GM12878 (cell line): ENCODE measurements at regions not wholly inside any gene's neighbourhood (a gene's known extent, or its start where the extent isn't known, plus 50 kb on each side); places are given as distances from the start of the nearest gene placed in this dataset.

Source experiments
- ATAC-seq: fragments of 200-7000 bp; cut with Tn5 transposase; 3 replicates; pipeline ENCODE4 v1.9.1; 2020; ENCODE audit warnings: mild to moderate bottlenecking, moderate library complexity
- BruUV-seq: library from RNA; stranded (reverse); fragments of 400-500 nt; replicated peaks from 2 replicates; lab custom pipeline; 2021; lab: Mats Ljungman, UMichigan
- CTCF ChIA-PET: fragments of 300-600 bp; sonication (Branson Sonifier 250); formaldehyde crosslinking; extraction: SDS; loops from one replicate; lab custom pipeline; 2021; ENCODE audit warnings: inconsistent platforms; lab: Yijun Ruan, JAX
- POLR2A ChIA-PET: fragments of 350-600 bp; formaldehyde crosslinking; extraction: SDS; loops from one replicate; lab custom pipeline; 2021; ENCODE audit warnings: inconsistent platforms; lab: Charles Lee
- RAD21 ChIA-PET: fragments of 300-600 bp; sonication (Branson Sonifier 250); formaldehyde crosslinking; loops from one replicate; lab custom pipeline; 2023; ENCODE audit warnings: antibody characterized with exemption; ENCODE audit not compliant: unreplicated experiment; lab: Charles Lee
- SMC1A ChIA-PET: fragments of 300-600 bp; sonication (Branson Sonifier 250); formaldehyde crosslinking; loops from one replicate; lab custom pipeline; 2023; ENCODE audit not compliant: unreplicated experiment, uncharacterized antibody; lab: Charles Lee
- DNase-seq: peaks from one replicate; pipeline ENCODE4 v3.0.0-alpha.2; 2011; ENCODE audit warnings: low read depth, low spot score
- FAIRE-seq: peaks from 3 replicates; lab custom pipeline; 2011; peaks lifted over from hg19 to GRCh38; lab: Jason Lieb, UNC
- H2AFZ ChIP-seq: 2 replicates; pipeline ENCODE4 v1.6.0; 2011; ENCODE audit warnings: low read depth, low read length, control low read depth; ENCODE audit not compliant: control insufficient read depth
- H3K27ac ChIP-seq: 2 replicates; pipeline ENCODE4 v1.5.1; 2011; ENCODE audit warnings: control low read depth; ENCODE audit not compliant: control insufficient read depth, insufficient read depth
- H3K27me3 ChIP-seq, 2 experiments: replicated peaks in 1 of 2; 2 replicates each; pipeline versions ENCODE4 v1.6.0 to v1.6.1; 2011; ENCODE audit warnings: low read length in 1 of 2; ENCODE audit not compliant: control insufficient read depth in 2 of 2, insufficient read depth in 2 of 2
- H3K36me3 ChIP-seq, 2 experiments: 2 replicates each; pipeline ENCODE4 v1.5.1; 2011; ENCODE audit warnings: low read length in 1 of 2; ENCODE audit not compliant: control insufficient read depth in 2 of 2, insufficient read depth in 2 of 2
- H3K4me1 ChIP-seq: 2 replicates; pipeline ENCODE4 v1.6.1; 2011; ENCODE audit warnings: mild to moderate bottlenecking, low read length, moderate library complexity, mixed read lengths; ENCODE audit not compliant: control insufficient read depth, insufficient read depth
- H3K4me2 ChIP-seq: 2 replicates; pipeline ENCODE4 v1.6.0; 2011; ENCODE audit warnings: control low read depth; ENCODE audit not compliant: control insufficient read depth, insufficient read depth
- H3K4me3 ChIP-seq: fragments of 200-600 bp; sonication (generic); 2 replicates; pipeline ENCODE4 v1.5.1; 2016
- H3K79me2 ChIP-seq: 2 replicates; pipeline ENCODE4 v1.6.0; 2011; ENCODE audit warnings: low read length; ENCODE audit not compliant: control insufficient read depth, insufficient read depth
- H3K9ac ChIP-seq: 2 replicates; pipeline ENCODE4 v1.8.0; 2011; ENCODE audit warnings: low read length, control low read depth, mixed read lengths; ENCODE audit not compliant: control insufficient read depth, insufficient read depth
- H3K9me3 ChIP-seq: replicated peaks from 3 replicates; pipeline ENCODE4 v1.5.1; 2011; ENCODE audit warnings: mild to moderate bottlenecking, low read length; ENCODE audit not compliant: control insufficient read depth, insufficient read depth
- H4K20me1 ChIP-seq: 2 replicates; pipeline ENCODE4 v1.6.0; 2011; ENCODE audit not compliant: control insufficient read depth, insufficient read depth
- CREM ChIP-seq: IDR thresholded peaks from 2 replicates; pipeline ENCODE4 v1.6.1; 2014; ENCODE audit warnings: antibody characterized with exemption, low read depth
- EZH2 ChIP-seq: IDR thresholded peaks from 2 replicates; pipeline ENCODE4 v1.6.1; 2012; ENCODE audit warnings: low read depth, mild to moderate bottlenecking, control low read depth, inconsistent platforms, low read length, borderline replicate concordance; ENCODE audit not compliant: control insufficient read depth
- NBN ChIP-seq: fragments of 450-650 bp; IDR thresholded peaks from 2 replicates; pipeline ENCODE4 v1.6.1; 2016
- NFYA ChIP-seq: IDR thresholded peaks from 2 replicates; pipeline ENCODE4 v1.6.1; 2011; ENCODE audit warnings: low read depth, mild to moderate bottlenecking, low read length, improper control_type of control experiment, borderline replicate concordance
- SUPT20H ChIP-seq: IDR thresholded peaks from 2 replicates; pipeline ENCODE4 v1.6.1; 2011; ENCODE audit warnings: low read depth, mild to moderate bottlenecking, low read length, moderate library complexity, borderline replicate concordance; ENCODE audit not compliant: control insufficient read depth
- TCF3 ChIP-seq: IDR thresholded peaks from 2 replicates; pipeline ENCODE4 v1.6.1; 2012; ENCODE audit warnings: low read depth, mild to moderate bottlenecking, low read length, borderline replicate concordance; ENCODE audit not compliant: insufficient read depth
- YY1 ChIP-seq: IDR thresholded peaks from 2 replicates; pipeline ENCODE4 v1.6.1; 2011; ENCODE audit warnings: low read depth, mild to moderate bottlenecking, low read length
- ZNF207 ChIP-seq: fragments of 450-650 bp; IDR thresholded peaks from 2 replicates; pipeline ENCODE4 v1.6.1; 2014; ENCODE audit warnings: antibody characterized with exemption, mild to moderate bottlenecking, borderline replicate concordance
- WGBS: methylation state at CpG from one replicate; pipeline ENCODE4 v1.1.6; 2016; ENCODE audit warnings: low lambda C conversion rate; ENCODE audit not compliant: insufficient replicate concordance, insufficient coverage; ENCODE audit errors: missing lambda C conversion rate; 5-methylcytosine and 5-hydroxymethylcytosine counted together
- in situ Hi-C: fragments of 300-500 bp; cut with MboI; formaldehyde crosslinking; loops from 9 replicates; pipeline ENCODE4 v1.14.3; 2018; ENCODE audit warnings: mixed read lengths
- intact Hi-C: fragments of 100-400 bp; cut with micrococcal nuclease; formaldehyde crosslinking; loops from one replicate; pipeline ENCODE4 v1.14.2; 2022; ENCODE audit not compliant: unreplicated experiment
- TF ChIP-seq, protein P1 (sequence below): fragments of 450-650 bp; formaldehyde crosslinking; IDR thresholded peaks from 2 replicates; pipeline ENCODE4 v1.5.0; 2022; ENCODE audit warnings: mild to moderate bottlenecking, missing genetic modification characterization
- TF ChIP-seq, protein P2 (sequence below): fragments of 450-650 bp; IDR thresholded peaks from 2 replicates; pipeline ENCODE4 v1.6.1; 2017; ENCODE audit warnings: low read depth, mild to moderate bottlenecking, moderate library complexity
- TF ChIP-seq, protein P3 (sequence below): IDR thresholded peaks from 2 replicates; pipeline ENCODE4 v1.6.1; 2012; ENCODE audit warnings: mild to moderate bottlenecking, low read depth, low read length

DNA sequence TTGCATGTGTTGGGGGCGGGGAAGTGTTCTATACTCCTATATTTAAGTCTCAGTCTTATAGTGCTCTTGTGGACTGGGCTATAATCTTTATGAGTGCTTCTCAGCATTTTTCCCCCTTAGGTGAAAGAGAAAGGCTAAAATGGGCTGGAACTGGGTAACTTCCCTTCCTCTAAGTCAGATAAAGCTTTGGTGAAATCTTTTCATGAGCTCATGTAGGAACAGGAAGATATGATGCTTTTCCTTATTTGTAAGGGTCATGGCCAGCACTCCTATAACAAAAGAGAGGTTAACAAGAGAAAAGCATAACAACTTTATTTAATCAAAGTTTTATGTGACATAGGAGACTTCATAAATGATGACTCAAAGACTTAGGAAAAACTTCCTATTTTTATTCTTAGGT is 841.5 kb downstream of the SLC16A7 start:
- ChIA-PET RAD21 (no interaction called here), SMC1A (no interaction called here), POLR2A (no interaction called here), CTCF (no interaction called here)
- H3K4me1 ChIP-seq = no peaks in the 10 kb centered on the region
- DNase-seq (no peak), FAIRE-seq (no peak), ATAC-seq (no peak)
- no peak for TF ChIP-seq SUPT20H
- TF ChIP-seq, protein P1, sequence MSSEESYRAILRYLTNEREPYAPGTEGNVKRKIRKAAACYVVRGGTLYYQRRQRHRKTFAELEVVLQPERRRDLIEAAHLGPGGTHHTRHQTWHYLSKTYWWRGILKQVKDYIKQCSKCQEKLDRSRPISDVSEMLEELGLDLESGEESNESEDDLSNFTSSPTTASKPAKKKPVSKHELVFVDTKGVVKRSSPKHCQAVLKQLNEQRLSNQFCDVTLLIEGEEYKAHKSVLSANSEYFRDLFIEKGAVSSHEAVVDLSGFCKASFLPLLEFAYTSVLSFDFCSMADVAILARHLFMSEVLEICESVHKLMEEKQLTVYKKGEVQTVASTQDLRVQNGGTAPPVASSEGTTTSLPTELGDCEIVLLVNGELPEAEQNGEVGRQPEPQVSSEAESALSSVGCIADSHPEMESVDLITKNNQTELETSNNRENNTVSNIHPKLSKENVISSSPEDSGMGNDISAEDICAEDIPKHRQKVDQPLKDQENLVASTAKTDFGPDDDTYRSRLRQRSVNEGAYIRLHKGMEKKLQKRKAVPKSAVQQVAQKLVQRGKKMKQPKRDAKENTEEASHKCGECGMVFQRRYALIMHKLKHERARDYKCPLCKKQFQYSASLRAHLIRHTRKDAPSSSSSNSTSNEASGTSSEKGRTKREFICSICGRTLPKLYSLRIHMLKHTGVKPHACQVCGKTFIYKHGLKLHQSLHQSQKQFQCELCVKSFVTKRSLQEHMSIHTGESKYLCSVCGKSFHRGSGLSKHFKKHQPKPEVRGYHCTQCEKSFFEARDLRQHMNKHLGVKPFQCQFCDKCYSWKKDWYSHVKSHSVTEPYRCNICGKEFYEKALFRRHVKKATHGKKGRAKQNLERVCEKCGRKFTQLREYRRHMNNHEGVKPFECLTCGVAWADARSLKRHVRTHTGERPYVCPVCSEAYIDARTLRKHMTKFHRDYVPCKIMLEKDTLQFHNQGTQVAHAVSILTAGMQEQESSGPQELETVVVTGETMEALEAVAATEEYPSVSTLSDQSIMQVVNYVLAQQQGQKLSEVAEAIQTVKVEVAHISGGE (CRISPR knock-in tag) = no peak
- TF ChIP-seq, protein P2, sequence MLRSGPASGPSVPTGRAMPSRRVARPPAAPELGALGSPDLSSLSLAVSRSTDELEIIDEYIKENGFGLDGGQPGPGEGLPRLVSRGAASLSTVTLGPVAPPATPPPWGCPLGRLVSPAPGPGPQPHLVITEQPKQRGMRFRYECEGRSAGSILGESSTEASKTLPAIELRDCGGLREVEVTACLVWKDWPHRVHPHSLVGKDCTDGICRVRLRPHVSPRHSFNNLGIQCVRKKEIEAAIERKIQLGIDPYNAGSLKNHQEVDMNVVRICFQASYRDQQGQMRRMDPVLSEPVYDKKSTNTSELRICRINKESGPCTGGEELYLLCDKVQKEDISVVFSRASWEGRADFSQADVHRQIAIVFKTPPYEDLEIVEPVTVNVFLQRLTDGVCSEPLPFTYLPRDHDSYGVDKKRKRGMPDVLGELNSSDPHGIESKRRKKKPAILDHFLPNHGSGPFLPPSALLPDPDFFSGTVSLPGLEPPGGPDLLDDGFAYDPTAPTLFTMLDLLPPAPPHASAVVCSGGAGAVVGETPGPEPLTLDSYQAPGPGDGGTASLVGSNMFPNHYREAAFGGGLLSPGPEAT = no peak
- TF ChIP-seq NFYA = no peak
- TF ChIP-seq, protein P3, sequence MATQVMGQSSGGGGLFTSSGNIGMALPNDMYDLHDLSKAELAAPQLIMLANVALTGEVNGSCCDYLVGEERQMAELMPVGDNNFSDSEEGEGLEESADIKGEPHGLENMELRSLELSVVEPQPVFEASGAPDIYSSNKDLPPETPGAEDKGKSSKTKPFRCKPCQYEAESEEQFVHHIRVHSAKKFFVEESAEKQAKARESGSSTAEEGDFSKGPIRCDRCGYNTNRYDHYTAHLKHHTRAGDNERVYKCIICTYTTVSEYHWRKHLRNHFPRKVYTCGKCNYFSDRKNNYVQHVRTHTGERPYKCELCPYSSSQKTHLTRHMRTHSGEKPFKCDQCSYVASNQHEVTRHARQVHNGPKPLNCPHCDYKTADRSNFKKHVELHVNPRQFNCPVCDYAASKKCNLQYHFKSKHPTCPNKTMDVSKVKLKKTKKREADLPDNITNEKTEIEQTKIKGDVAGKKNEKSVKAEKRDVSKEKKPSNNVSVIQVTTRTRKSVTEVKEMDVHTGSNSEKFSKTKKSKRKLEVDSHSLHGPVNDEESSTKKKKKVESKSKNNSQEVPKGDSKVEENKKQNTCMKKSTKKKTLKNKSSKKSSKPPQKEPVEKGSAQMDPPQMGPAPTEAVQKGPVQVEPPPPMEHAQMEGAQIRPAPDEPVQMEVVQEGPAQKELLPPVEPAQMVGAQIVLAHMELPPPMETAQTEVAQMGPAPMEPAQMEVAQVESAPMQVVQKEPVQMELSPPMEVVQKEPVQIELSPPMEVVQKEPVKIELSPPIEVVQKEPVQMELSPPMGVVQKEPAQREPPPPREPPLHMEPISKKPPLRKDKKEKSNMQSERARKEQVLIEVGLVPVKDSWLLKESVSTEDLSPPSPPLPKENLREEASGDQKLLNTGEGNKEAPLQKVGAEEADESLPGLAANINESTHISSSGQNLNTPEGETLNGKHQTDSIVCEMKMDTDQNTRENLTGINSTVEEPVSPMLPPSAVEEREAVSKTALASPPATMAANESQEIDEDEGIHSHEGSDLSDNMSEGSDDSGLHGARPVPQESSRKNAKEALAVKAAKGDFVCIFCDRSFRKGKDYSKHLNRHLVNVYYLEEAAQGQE = no peak
- no peak for TF ChIP-seq CREM
- TF ChIP-seq NBN = no peak
- TF ChIP-seq ZNF207 = no peak
- no peak for TF ChIP-seq EZH2
- no peak for TF ChIP-seq YY1
- no peak for TF ChIP-seq TCF3
- no peaks in the 10 kb centered on the region for H3K79me2 ChIP-seq
- no peaks in the 10 kb centered on the region for H4K20me1 ChIP-seq
- H3K9ac ChIP-seq = no peak overlapping the region
- no peaks in the 10 kb centered on the region for H3K27me3 ChIP-seq
- H3K9me3 ChIP-seq = no peaks in the 10 kb centered on the region
- no peak overlapping the region for H3K4me3 ChIP-seq
- 0% methylated on average over 1 of the region's 1 CpG for WGBS
- H3K27ac ChIP-seq = no peak overlapping the region
- no TSS peak for BruUV-seq
- no peaks in the 10 kb centered on the region for H3K36me3 ChIP-seq
- no peak overlapping the region for H2AFZ ChIP-seq
- in situ Hi-C loops = no loop called here
- intact Hi-C loops = no loop called here
- no peak overlapping the region for H3K4me2 ChIP-seq
